NCI-H69 (cell line): ENCODE measurements at regions not wholly inside any gene's neighbourhood (a gene's known extent, or its start where the extent isn't known, plus 50 kb on each side); places are given as distances from the start of the nearest gene placed in this dataset.

Experiments used
- DNase-seq: peaks from one replicate; lab custom pipeline; 2025; lab: John Stamatoyannopoulos, UW

DNA sequence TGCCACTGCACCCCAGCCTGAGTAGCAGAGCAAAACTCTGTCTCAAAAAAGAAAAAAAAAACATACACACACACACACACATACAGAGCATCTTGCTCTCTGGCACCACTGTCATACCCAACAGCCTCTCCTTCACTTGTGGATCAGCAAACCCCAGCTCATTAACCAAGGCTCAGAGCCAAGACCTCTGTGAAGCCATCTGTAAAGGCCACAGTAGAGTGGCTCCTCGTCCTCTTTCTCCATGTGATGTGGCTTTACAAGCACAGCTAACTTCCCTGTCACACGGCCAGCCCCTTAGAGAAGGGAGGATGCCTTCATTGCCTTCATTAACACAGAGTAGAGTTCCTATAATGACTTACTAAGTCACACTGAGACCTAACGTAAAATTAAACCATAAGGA lies 62.7 kb upstream of the LSM14A start:
- DNase-seq, result peak; percentile 4

DNA sequence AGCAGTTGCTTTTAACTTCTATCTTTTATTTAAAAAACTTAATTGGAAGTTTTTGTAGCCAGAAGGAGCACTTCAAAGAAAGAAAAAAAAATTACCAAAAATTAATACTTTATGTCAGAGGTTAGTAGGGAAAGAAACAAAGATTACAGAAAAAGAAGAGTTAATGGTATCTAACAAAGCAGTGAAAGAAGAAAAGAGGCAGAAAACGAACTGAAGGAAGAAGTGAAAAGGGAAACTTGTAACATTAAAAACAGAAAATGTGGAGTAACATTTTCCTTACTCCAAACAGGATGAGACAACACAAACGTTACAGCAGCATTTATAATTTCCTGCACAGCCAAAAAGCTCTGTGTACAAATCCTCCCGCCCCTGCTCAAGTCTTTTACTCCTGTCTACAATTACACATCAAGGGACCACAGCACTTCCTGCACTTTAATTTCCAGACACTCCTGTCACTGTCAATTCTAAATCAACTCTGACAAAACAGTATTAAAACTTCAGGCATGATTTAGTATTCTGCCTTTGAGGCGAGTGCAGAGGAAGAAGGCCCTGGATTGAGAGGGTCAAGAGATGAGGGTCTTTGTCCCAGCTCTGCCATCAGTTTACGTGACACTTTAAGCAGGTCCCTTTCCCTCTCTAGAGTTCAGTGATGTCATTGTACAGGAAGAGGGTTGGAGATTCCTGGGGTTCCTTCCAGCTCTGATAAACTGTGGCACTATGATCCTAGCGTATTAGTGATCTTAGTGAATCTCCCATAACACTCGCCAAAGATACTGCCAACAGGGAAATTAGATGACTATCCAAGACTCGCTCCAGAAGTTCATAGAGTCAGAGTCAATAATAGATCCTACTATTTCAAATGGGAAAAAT lies 53.2 kb upstream of the LSM14A start:
- DNase-seq, result peak; percentile 17

DNA sequence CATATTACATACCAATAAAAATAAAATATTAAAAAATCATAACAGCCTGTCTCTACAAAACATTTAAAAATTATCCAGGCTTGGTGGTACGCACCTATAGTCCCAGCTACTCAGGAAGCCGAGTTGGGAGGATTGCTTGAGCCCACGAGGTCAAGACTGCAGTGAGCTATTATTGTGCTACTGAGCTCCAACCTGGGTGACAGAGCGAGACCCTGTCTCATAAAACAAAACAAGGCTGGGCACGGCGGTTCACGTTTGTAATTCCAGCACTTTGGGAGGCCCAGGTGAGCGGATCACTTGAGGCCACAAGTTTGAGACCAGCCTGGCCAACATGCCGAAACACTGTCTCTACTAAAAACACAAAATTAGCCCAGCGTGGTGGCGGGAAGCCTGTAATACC lies 52.2 kb upstream of the LSM14A start:
- DNase-seq, result no peak

DNA sequence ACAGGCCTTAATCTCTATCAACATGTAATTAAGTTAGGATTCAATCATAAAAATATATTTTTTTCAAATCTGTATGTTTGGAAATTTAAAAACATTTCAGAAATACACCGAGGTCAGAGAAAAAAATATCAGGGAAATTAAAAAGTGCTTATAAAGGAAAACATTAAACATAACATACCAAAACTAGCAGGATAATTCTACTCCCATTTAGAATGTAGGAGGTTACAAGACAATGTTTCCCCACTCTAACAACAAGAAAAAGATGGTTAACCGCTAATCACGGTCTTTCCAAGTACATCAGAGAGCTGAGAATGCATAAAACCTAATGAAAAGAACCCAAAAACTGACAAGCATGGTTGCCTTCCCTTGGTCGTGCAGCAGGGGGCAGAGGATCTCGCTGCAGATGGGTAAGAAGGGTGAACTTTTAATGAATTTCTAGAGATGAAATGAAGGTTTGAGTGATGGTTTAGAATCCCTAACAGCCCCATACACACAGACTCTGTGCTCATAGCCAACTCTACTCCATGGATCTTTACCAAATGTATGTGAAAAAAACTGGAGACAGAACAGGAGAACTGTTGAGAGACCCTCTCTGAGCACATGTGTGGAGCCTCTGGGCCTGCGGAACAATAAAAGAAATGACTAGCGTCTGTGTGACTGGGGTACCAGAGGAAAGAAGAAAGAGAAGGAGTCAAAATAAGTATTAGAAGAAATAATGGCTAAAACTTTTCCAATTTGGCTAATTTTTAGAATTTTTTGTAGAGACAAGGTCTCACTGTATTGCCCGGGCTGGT lies 51.3 kb upstream of the LSM14A start:
- DNase-seq, result peak; percentile 45
